ENCODE measurements at regions not wholly inside any gene's neighbourhood (a gene's known extent, or its start where the extent isn't known, plus 50 kb on each side); places are given as distances from the start of the nearest gene placed in this dataset.

GRCh38 chr2:102925003-102925402 lies 163.2 kb downstream of the TMEM182 start:
- POLR2A ChIA-PET = no interaction called here
- Mint-ChIP-seq H3K36me3 (ENCODE audit: low read depth) (no peaks in the 10 kb centered on the region), H3K9me3 (no peaks in the 10 kb centered on the region), H3K4me1 (no peaks in the 10 kb centered on the region), H3K27me3 (no peaks in the 10 kb centered on the region), H3K4me3 (no peak overlapping the region), H3K27ac (no peak overlapping the region)
- DNase-seq = no peak
- CTCF ChIA-PET = no interaction called here

- DNase-seq = no peak
- ChIA-PET CTCF (no interaction called here), POLR2A (no interaction called here)
- Mint-ChIP-seq H3K27me3 (no peaks in the 10 kb centered on the region), H3K4me1 (no peaks in the 10 kb centered on the region), H3K36me3 (ENCODE audit: low read depth) (no peaks in the 10 kb centered on the region), H3K4me3 (no peak overlapping the region), H3K9me3 (no peaks in the 10 kb centered on the region), H3K27ac (no peak overlapping the region)
Observed at GRCh38 chr2:102927854-102928267, 166.0 kb downstream of the TMEM182 start.

- ChIA-PET POLR2A (no interaction called here), CTCF (no interaction called here)
- Mint-ChIP-seq H3K9me3 (no peaks in the 10 kb centered on the region), H3K4me1 (no peaks in the 10 kb centered on the region), H3K27ac (no peak overlapping the region), H3K4me3 (no peak overlapping the region), H3K27me3 (no peaks in the 10 kb centered on the region), H3K36me3 (ENCODE audit: low read depth) (no peaks in the 10 kb centered on the region)
- no peak for DNase-seq
Observed at GRCh38 chr2:102929721-102930120, 167.9 kb downstream of the TMEM182 start.

- CTCF ChIA-PET = no interaction called here
- Mint-ChIP-seq H3K36me3 (ENCODE audit: low read depth) (no peaks in the 10 kb centered on the region), H3K27me3 (no peaks in the 10 kb centered on the region), H3K27ac (no peak overlapping the region), H3K4me3 (no peak overlapping the region), H3K4me1 (no peaks in the 10 kb centered on the region), H3K9me3 (no peaks in the 10 kb centered on the region)
- POLR2A ChIA-PET = no interaction called here
- DNase-seq = no peak
Observed at GRCh38 chr2:102932501-102932900, 170.7 kb downstream of the TMEM182 start.

GRCh38 chr2:102939207-102939606 lies 177.4 kb downstream of the TMEM182 start:
- no peak overlapping the region for H3K4me3 Mint-ChIP-seq
- no peaks in the 10 kb centered on the region for H3K36me3 Mint-ChIP-seq (ENCODE audit: low read depth)
- DNase-seq = no peak
- H3K27me3 Mint-ChIP-seq = no peaks in the 10 kb centered on the region
- CTCF ChIA-PET = no interaction called here
- POLR2A ChIA-PET = no interaction called here
- no peak overlapping the region for H3K27ac Mint-ChIP-seq
- H3K9me3 Mint-ChIP-seq = no peaks in the 10 kb centered on the region
- no peaks in the 10 kb centered on the region for H3K4me1 Mint-ChIP-seq

GRCh38 chr2:102940684-102941083 lies 178.9 kb downstream of the TMEM182 start:
- Mint-ChIP-seq H3K27ac (no peak overlapping the region), H3K4me3 (no peak overlapping the region), H3K4me1 (no peaks in the 10 kb centered on the region), H3K36me3 (ENCODE audit: low read depth) (no peaks in the 10 kb centered on the region), H3K27me3 (no peaks in the 10 kb centered on the region), H3K9me3 (no peaks in the 10 kb centered on the region)
- POLR2A ChIA-PET = no interaction called here
- CTCF ChIA-PET = no interaction called here
- no peak for DNase-seq

- Mint-ChIP-seq H3K27me3 (no peaks in the 10 kb centered on the region), H3K4me1 (no peaks in the 10 kb centered on the region), H3K9me3 (no peaks in the 10 kb centered on the region), H3K4me3 (no peak overlapping the region), H3K36me3 (ENCODE audit: low read depth) (no peaks in the 10 kb centered on the region), H3K27ac (no peak overlapping the region)
- ChIA-PET POLR2A (no interaction called here), CTCF (no interaction called here)
- no peak for DNase-seq
Observed at GRCh38 chr2:102942107-102942506, 180.3 kb downstream of the TMEM182 start.

- no peak overlapping the region for H3K4me3 Mint-ChIP-seq
- no peaks in the 10 kb centered on the region for H3K9me3 Mint-ChIP-seq
- H3K27ac Mint-ChIP-seq = no peak overlapping the region
- DNase-seq = no peak
- ChIA-PET CTCF (no interaction called here), POLR2A (no interaction called here)
- H3K27me3 Mint-ChIP-seq = no peaks in the 10 kb centered on the region
- H3K4me1 Mint-ChIP-seq = no peaks in the 10 kb centered on the region
- no peaks in the 10 kb centered on the region for H3K36me3 Mint-ChIP-seq (ENCODE audit: low read depth)
Observed at GRCh38 chr2:102943251-102943650, 181.4 kb downstream of the TMEM182 start.

GRCh38 chr2:102950371-102950946 lies 188.6 kb downstream of the TMEM182 start:
- Mint-ChIP-seq H3K36me3 (ENCODE audit: low read depth) (no peaks in the 10 kb centered on the region), H3K4me1 (no peaks in the 10 kb centered on the region), H3K4me3 (no peak overlapping the region), H3K27me3 (no peaks in the 10 kb centered on the region), H3K9me3 (no peaks in the 10 kb centered on the region), H3K27ac (no peak overlapping the region)
- CTCF ChIA-PET = no interaction called here
- POLR2A ChIA-PET = no interaction called here
- no peak for DNase-seq

GRCh38 chr2:102951249-102951648 lies 189.4 kb downstream of the TMEM182 start:
- ChIA-PET CTCF (no interaction called here), POLR2A (no interaction called here)
- DNase-seq = no peak

GRCh38 chr2:102967451-102967850 lies 205.6 kb downstream of the TMEM182 start:
- Mint-ChIP-seq H3K9me3 (no peaks in the 10 kb centered on the region), H3K4me1 (no peaks in the 10 kb centered on the region), H3K27ac (no peak overlapping the region), H3K4me3 (no peak overlapping the region), H3K36me3 (ENCODE audit: low read depth) (no peaks in the 10 kb centered on the region), H3K27me3 (no peaks in the 10 kb centered on the region)
- ChIA-PET CTCF (no interaction called here), POLR2A (no interaction called here)
- no peak for DNase-seq

More at GRCh38 chr2:102951249-102951648, 189.4 kb downstream of the TMEM182 start:
- no peaks in the 10 kb centered on the region for H3K36me3 Mint-ChIP-seq (ENCODE audit: low read depth)
- H3K27ac Mint-ChIP-seq = no peak overlapping the region
- H3K27me3 Mint-ChIP-seq = no peaks in the 10 kb centered on the region
- no peaks in the 10 kb centered on the region for H3K9me3 Mint-ChIP-seq
- H3K4me3 Mint-ChIP-seq = no peak overlapping the region
- H3K4me1 Mint-ChIP-seq = no peaks in the 10 kb centered on the region

GRCh38 chr2:102968375-102968774 lies 206.5 kb downstream of the TMEM182 start:
- Mint-ChIP-seq H3K27me3 (no peaks in the 10 kb centered on the region), H3K27ac (no peak overlapping the region), H3K4me3 (no peak overlapping the region), H3K4me1 (no peaks in the 10 kb centered on the region), H3K36me3 (ENCODE audit: low read depth) (no peaks in the 10 kb centered on the region), H3K9me3 (no peaks in the 10 kb centered on the region)
- no peak for DNase-seq
- CTCF ChIA-PET = no interaction called here
- POLR2A ChIA-PET = no interaction called here

GRCh38 chr2:102971701-102972100 lies 209.9 kb downstream of the TMEM182 start:
- no peak overlapping the region for H3K27ac Mint-ChIP-seq
- no peaks in the 10 kb centered on the region for H3K27me3 Mint-ChIP-seq
- no peak overlapping the region for H3K4me3 Mint-ChIP-seq
- no peak for DNase-seq
- POLR2A ChIA-PET = no interaction called here
- no peaks in the 10 kb centered on the region for H3K36me3 Mint-ChIP-seq (ENCODE audit: low read depth)
- no peaks in the 10 kb centered on the region for H3K4me1 Mint-ChIP-seq
- no peaks in the 10 kb centered on the region for H3K9me3 Mint-ChIP-seq
- CTCF ChIA-PET = no interaction called here

- no peaks in the 10 kb centered on the region for H3K27me3 Mint-ChIP-seq
- ChIA-PET POLR2A (no interaction called here), CTCF (interaction anchor here (0.5 kb wide), 1 partner anchor 872 kb away, joined by 3 read pairs; no protein-coding TSS in a partner anchor)
- no peaks in the 10 kb centered on the region for H3K4me1 Mint-ChIP-seq
- DNase-seq = no peak
- no peaks in the 10 kb centered on the region for H3K9me3 Mint-ChIP-seq
- H3K27ac Mint-ChIP-seq = no peak overlapping the region
- no peaks in the 10 kb centered on the region for H3K36me3 Mint-ChIP-seq (ENCODE audit: low read depth)
- no peak overlapping the region for H3K4me3 Mint-ChIP-seq
Observed at GRCh38 chr2:102975996-102976975, 214.5 kb downstream of the TMEM182 start.

All from activated CD4-positive, alpha-beta memory T cell treated with anti-CD3 and anti-CD28 coated beads, Interleukin-2, amount 10 ng/mL, durations not matched to agents 7 days and 5 days (primary cell).